Gastrocnemius medialis (tissue), 4 donors: ENCODE measurements at regions not wholly inside any gene's neighbourhood (a gene's known extent, or its start where the extent isn't known, plus 50 kb on each side); places are given as distances from the start of the nearest gene placed in this dataset.

Experiments used
- POLR2A ChIP-seq, 2 donors: fragments of 450-650 bp; IDR thresholded peaks; one replicate each; pipeline ENCODE4 v1.6.1; 2017; ENCODE audit warnings: antibody characterized with exemption in 2 of 2, mild to moderate bottlenecking in 2 of 2, moderate library complexity in 2 of 2
- TF ChIP-seq, protein P1 (sequence below), 5 experiments: fragments of 450-650 bp in 3 of 5; fragments of 200-600 bp in 2 of 5; sonication (generic) in 2 of 5; IDR thresholded peaks in 4 of 5; conservative IDR thresholded peaks in 1 of 5; 1 replicate in 4 of 5; 2 replicates in 1 of 5; pipeline ENCODE4 v1.5.1; 2016 to 2019; ENCODE audit warnings: antibody characterized with exemption in 5 of 5, mild to moderate bottlenecking in 3 of 5, moderate library complexity in 3 of 5

DNA sequence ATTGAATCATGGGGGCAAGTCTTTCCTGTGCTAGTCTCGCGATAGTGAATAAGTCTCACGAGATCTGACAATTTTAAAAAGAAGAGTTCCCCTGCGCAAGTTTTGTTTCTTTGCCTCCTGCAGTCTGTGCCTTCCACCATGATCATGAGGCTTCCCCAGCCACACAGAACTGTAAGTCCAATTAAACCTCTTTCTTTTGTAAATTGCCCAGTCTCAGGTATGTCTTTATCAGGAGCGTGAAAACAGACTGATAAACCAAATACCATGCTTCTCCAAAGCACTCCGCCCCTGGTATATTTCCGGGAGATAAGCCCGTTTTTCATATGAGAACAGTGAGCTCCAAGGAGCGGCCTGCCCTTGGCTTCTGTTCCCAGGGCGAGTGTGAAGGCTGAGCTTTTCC lies 118.9 kb downstream of the EVX1 start:
- TF ChIP-seq, protein P1, sequence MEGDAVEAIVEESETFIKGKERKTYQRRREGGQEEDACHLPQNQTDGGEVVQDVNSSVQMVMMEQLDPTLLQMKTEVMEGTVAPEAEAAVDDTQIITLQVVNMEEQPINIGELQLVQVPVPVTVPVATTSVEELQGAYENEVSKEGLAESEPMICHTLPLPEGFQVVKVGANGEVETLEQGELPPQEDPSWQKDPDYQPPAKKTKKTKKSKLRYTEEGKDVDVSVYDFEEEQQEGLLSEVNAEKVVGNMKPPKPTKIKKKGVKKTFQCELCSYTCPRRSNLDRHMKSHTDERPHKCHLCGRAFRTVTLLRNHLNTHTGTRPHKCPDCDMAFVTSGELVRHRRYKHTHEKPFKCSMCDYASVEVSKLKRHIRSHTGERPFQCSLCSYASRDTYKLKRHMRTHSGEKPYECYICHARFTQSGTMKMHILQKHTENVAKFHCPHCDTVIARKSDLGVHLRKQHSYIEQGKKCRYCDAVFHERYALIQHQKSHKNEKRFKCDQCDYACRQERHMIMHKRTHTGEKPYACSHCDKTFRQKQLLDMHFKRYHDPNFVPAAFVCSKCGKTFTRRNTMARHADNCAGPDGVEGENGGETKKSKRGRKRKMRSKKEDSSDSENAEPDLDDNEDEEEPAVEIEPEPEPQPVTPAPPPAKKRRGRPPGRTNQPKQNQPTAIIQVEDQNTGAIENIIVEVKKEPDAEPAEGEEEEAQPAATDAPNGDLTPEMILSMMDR (IDR thresholded peaks at IDR 0.05 in 4 of 5, conservative IDR thresholded peaks at IDR 0.05 in 1 of 5) = no peak
- no peak for TF ChIP-seq POLR2A (IDR thresholded peaks at IDR 0.05)
